GM12878 (cell line): ENCODE measurements at regions not wholly inside any gene's neighbourhood (a gene's known extent, or its start where the extent isn't known, plus 50 kb on each side); places are given as distances from the start of the nearest gene placed in this dataset.

Source experiments
- ATF2 ChIP-seq: IDR thresholded peaks from 2 replicates; pipeline ENCODE4 v1.6.1; 2012; ENCODE audit warnings: low read length, inconsistent platforms
- BMI1 ChIP-seq: fragments of 450-650 bp; IDR thresholded peaks from 2 replicates; pipeline ENCODE4 v1.6.1; 2016; ENCODE audit warnings: mild to moderate bottlenecking, moderate library complexity, borderline replicate concordance
- CBX5 ChIP-seq: sonication (generic); IDR thresholded peaks from 2 replicates; pipeline ENCODE4 v1.6.1; 2016; ENCODE audit warnings: low read depth, moderate library complexity, mild to moderate bottlenecking, inconsistent platforms
- CEBPB ChIP-seq, 2 experiments: fragments of 150-350 bp in 1 of 2; IDR thresholded peaks; 2 replicates each; pipeline ENCODE4 v1.6.1; 2012 to 2014; ENCODE audit warnings: low read depth in 2 of 2, low read length in 2 of 2, borderline replicate concordance in 1 of 2, inconsistent platforms in 1 of 2
- CREM ChIP-seq: IDR thresholded peaks from 2 replicates; pipeline ENCODE4 v1.6.1; 2014; ENCODE audit warnings: antibody characterized with exemption, low read depth
- DPF2 ChIP-seq: fragments of 450-650 bp; IDR thresholded peaks from 2 replicates; pipeline ENCODE4 v1.6.1; 2017; ENCODE audit warnings: mild to moderate bottlenecking
- EED ChIP-seq: sonication (generic); IDR thresholded peaks from 2 replicates; pipeline ENCODE4 v1.6.1; 2016; ENCODE audit warnings: antibody characterized with exemption, low read depth
- IRF4 ChIP-seq: IDR thresholded peaks from 2 replicates; pipeline ENCODE4 v1.6.1; 2011; ENCODE audit warnings: low read depth, low read length
- JUNB ChIP-seq: IDR thresholded peaks from 2 replicates; pipeline ENCODE4 v1.6.1; 2016; ENCODE audit warnings: antibody characterized with exemption, mild to moderate bottlenecking
- JUND ChIP-seq: IDR thresholded peaks from 2 replicates; pipeline ENCODE4 v1.6.1; 2012; ENCODE audit warnings: low read depth, mild to moderate bottlenecking, low read length, improper control_type of control experiment, moderate library complexity
- KLF5 ChIP-seq: fragments of 450-650 bp; IDR thresholded peaks from 2 replicates; pipeline ENCODE4 v1.6.1; 2014; ENCODE audit warnings: mild to moderate bottlenecking; ENCODE audit not compliant: partially characterized antibody
- MEF2A ChIP-seq: IDR thresholded peaks from 2 replicates; pipeline ENCODE4 v1.6.1; 2011; ENCODE audit warnings: low read depth, mild to moderate bottlenecking, low read length, moderate library complexity; ENCODE audit not compliant: insufficient read depth
- MTA2 ChIP-seq: fragments of 450-650 bp; IDR thresholded peaks from 2 replicates; pipeline ENCODE4 v1.6.1; 2016; ENCODE audit warnings: low read depth, mild to moderate bottlenecking, moderate library complexity
- NR2C1 ChIP-seq: fragments of 450-650 bp; IDR thresholded peaks from 2 replicates; pipeline ENCODE4 v1.6.1; 2017; ENCODE audit warnings: antibody characterized with exemption, mild to moderate bottlenecking, moderate library complexity
- PAX8 ChIP-seq: fragments of 450-650 bp; IDR thresholded peaks from 2 replicates; pipeline ENCODE4 v1.6.1; 2017; ENCODE audit warnings: mild to moderate bottlenecking, moderate library complexity
- POU2F2 ChIP-seq: IDR thresholded peaks from 3 replicates; pipeline ENCODE4 v1.6.1; 2011; ENCODE audit warnings: low read depth, mild to moderate bottlenecking, low read length, borderline replicate concordance
- RBBP5 ChIP-seq: fragments of 200-600 bp; sonication (generic); conservative IDR thresholded peaks from 2 replicates; pipeline ENCODE4 v1.6.1; 2016
- RUNX3 ChIP-seq: IDR thresholded peaks from 2 replicates; pipeline ENCODE4 v1.6.1; 2012; ENCODE audit warnings: low read length, inconsistent platforms
- STAT1 ChIP-seq: fragments of 450-650 bp; conservative IDR thresholded peaks from 2 replicates; pipeline ENCODE4 v1.6.1; 2014; ENCODE audit warnings: antibody characterized with exemption, mild to moderate bottlenecking
- YBX1 ChIP-seq: fragments of 450-650 bp; IDR thresholded peaks from 2 replicates; pipeline ENCODE4 v1.6.1; 2016; ENCODE audit warnings: antibody characterized with exemption
- ZBTB4 ChIP-seq: fragments of 450-650 bp; formaldehyde crosslinking; IDR thresholded peaks from 2 replicates; pipeline ENCODE4 v1.4.0; 2022; ENCODE audit warnings: mild to moderate bottlenecking, moderate library complexity
- TF ChIP-seq, protein P1 (sequence below): fragments of 450-650 bp; IDR thresholded peaks from 2 replicates; pipeline ENCODE4 v1.6.1; 2016; ENCODE audit warnings: mild to moderate bottlenecking, moderate library complexity, borderline replicate concordance

DNA sequence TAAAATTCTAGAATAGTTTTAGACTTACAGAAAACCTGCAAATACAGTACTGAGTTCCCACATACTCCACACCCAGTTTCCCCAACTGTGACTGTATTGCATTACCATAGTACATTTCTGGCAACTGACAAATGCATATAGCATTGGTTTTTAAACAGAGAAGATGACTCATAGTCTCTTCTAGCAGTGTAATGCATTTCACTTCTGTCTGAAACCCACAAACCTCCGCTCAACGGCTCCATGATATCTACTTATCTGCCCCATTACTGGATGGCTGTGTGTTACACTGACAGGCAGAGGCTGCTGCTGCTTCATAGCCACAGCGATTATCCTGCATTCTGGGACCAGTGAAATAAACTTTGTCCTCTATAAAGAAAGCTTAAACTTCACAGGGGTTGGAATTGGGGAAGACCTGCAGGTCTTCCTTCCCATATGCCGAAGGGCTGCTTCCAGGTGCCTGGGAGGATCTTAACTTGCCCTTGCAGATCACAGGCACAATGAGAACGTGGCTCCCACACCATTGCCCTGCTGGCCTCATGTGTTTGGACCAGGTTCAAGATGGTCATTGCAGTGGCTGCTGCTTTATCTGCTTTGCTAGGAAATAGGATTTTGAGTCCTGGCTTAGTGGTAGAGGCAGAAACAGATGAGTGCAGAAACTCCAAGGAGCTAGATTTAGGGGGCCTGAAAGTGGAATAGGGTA lies 742.6 kb upstream of the HS6ST1 start (continued):
- TF ChIP-seq YBX1: no peak
- TF ChIP-seq JUND: 0 out of 2 replicates have a peak, but pooled peaks have one; percentile 22
- TF ChIP-seq IRF4: peak; percentile 31; the same call in 1 of the 2 replicates
- peak; percentile 46 for TF ChIP-seq MTA2
- TF ChIP-seq ZBTB4 (CRISPR knock-in tag): no peak
- TF ChIP-seq JUNB: peak; percentile 79
- TF ChIP-seq NR2C1: no peak
- TF ChIP-seq BMI1: no peak
- TF ChIP-seq PAX8: no peak
- peak; percentile 93 for TF ChIP-seq RUNX3
- TF ChIP-seq MEF2A: peak; percentile 49; the same call in 1 of the 2 replicates
- TF ChIP-seq CREM: peak; percentile 53; the same call in 1 of the 2 replicates
- no peak for TF ChIP-seq KLF5
- 0 out of 2 replicates have a peak, but pooled peaks have one; percentile 40 for TF ChIP-seq DPF2
- TF ChIP-seq STAT1: no peak
- peak; percentile 60; the same call in 1 of the 2 replicates for TF ChIP-seq EED
- 0 out of 2 replicates have a peak, but pooled peaks have one; percentile 72 for TF ChIP-seq CBX5
- TF ChIP-seq ATF2: peak; percentile 61; the same call in 1 of the 2 replicates
- peak; percentile 70; the same call in 1 of the 3 replicates for TF ChIP-seq POU2F2
- TF ChIP-seq, protein P1, sequence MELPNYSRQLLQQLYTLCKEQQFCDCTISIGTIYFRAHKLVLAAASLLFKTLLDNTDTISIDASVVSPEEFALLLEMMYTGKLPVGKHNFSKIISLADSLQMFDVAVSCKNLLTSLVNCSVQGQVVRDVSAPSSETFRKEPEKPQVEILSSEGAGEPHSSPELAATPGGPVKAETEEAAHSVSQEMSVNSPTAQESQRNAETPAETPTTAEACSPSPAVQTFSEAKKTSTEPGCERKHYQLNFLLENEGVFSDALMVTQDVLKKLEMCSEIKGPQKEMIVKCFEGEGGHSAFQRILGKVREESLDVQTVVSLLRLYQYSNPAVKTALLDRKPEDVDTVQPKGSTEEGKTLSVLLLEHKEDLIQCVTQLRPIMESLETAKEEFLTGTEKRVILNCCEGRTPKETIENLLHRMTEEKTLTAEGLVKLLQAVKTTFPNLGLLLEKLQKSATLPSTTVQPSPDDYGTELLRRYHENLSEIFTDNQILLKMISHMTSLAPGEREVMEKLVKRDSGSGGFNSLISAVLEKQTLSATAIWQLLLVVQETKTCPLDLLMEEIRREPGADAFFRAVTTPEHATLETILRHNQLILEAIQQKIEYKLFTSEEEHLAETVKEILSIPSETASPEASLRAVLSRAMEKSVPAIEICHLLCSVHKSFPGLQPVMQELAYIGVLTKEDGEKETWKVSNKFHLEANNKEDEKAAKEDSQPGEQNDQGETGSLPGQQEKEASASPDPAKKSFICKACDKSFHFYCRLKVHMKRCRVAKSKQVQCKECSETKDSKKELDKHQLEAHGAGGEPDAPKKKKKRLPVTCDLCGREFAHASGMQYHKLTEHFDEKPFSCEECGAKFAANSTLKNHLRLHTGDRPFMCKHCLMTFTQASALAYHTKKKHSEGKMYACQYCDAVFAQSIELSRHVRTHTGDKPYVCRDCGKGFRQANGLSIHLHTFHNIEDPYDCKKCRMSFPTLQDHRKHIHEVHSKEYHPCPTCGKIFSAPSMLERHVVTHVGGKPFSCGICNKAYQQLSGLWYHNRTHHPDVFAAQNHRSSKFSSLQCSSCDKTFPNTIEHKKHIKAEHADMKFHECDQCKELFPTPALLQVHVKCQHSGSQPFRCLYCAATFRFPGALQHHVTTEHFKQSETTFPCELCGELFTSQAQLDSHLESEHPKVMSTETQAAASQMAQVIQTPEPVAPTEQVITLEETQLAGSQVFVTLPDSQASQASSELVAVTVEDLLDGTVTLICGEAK: no peak
- TF ChIP-seq RBBP5: no peak
- no peak for TF ChIP-seq CEBPB (IDR thresholded peaks at IDR 0.05; ENCODE audit: borderline replicate concordance in 1 of 2, low read depth in 2 of 2, low read length in 2 of 2)
